OCI-LY1 (cell line): ENCODE measurements at regions not wholly inside any gene's neighbourhood (a gene's known extent, or its start where the extent isn't known, plus 50 kb on each side); places are given as distances from the start of the nearest gene placed in this dataset.

Experiments
- CTCF ChIP-seq: fragments of 200-600 bp; sonication (generic), shearing (Covaris generic); IDR thresholded peaks from 2 replicates; pipeline ENCODE4 v1.5.1; 2017; ENCODE audit warnings: mild to moderate bottlenecking, antibody characterized with exemption, low read length, moderate library complexity, mixed read lengths
- EZH2 ChIP-seq: fragments of 200-600 bp; sonication (generic), shearing (Covaris generic); IDR thresholded peaks from 2 replicates; pipeline ENCODE4 v1.8.0; 2017; ENCODE audit warnings: borderline replicate concordance, mixed run types, mild to moderate bottlenecking, antibody characterized with exemption, low read length, moderate library complexity, mixed read lengths

DNA sequence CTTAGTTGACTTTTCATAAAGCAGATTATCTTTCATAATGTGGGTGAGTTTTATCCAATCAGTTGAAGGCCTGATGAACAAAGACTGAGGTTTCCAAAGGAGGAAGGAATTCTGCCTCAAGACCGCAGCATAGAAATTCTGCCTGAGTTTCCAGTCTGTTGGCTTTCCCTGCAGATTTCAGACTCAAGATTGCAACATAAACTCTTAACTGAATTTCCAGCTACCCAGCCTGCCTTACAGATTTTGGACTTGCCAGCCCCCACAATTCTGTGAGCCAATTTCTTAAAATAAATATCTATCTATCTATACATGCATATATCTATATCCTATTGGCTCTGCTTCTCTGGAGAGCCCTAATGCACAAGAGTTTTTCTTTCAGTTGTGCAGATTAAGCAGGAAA, 57.3 kb upstream of the SMLR1 start:
- TF ChIP-seq CTCF (no peak), EZH2 (no peak)
